Stimulated activated effector memory CD8-positive, alpha-beta T cell treated with anti-CD3 and anti-CD28 coated beads, Interleukin-12 subunit alpha, Interleukin-12 subunit beta, amount 100 ng/mL, for 72 hours (primary cell): ENCODE measurements at regions not wholly inside any gene's neighbourhood (a gene's known extent, or its start where the extent isn't known, plus 50 kb on each side); places are given as distances from the start of the nearest gene placed in this dataset.

Source experiments
- ATAC-seq: fragments of 150-1000 bp; cut with Tn5 transposase; 2 replicates; pipeline ENCODE4 v1.10.0; 2021
- DNase-seq, 2 donors: peaks; one replicate each; pipeline ENCODE4 v3.0.0; 2021 to 2022; ENCODE audit warnings: low spot score in 2 of 2
- H3K27ac Mint-ChIP-seq: one replicate; pipeline ENCODE4 v1.8.0; 2022; ENCODE audit warnings: mild to moderate bottlenecking, mixed read lengths
- H3K36me3 Mint-ChIP-seq: one replicate; pipeline ENCODE4 v1.8.0; 2022; ENCODE audit warnings: mild to moderate bottlenecking, mixed read lengths
- H3K4me1 Mint-ChIP-seq: one replicate; pipeline ENCODE4 v1.8.0; 2022; ENCODE audit warnings: mixed read lengths
- H3K4me3 Mint-ChIP-seq: one replicate; pipeline ENCODE4 v1.8.0; 2022; ENCODE audit warnings: mild to moderate bottlenecking, mixed read lengths
- H3K9me3 Mint-ChIP-seq: one replicate; pipeline ENCODE4 v1.8.0; 2022; ENCODE audit warnings: mixed read lengths

GRCh38 chr2:42971381-42971780 is 179.0 kb upstream of the HAAO start:
- H3K9me3 Mint-ChIP-seq = no peaks in the 10 kb centered on the region
- H3K27ac Mint-ChIP-seq = no peak overlapping the region
- no peak overlapping the region for H3K4me3 Mint-ChIP-seq
- no peak for ATAC-seq
- no peak for DNase-seq
- peaks cover 7% of the 10 kb centered on the region for H3K36me3 Mint-ChIP-seq
- peaks cover 21% of the 10 kb centered on the region for H3K4me1 Mint-ChIP-seq

DNA sequence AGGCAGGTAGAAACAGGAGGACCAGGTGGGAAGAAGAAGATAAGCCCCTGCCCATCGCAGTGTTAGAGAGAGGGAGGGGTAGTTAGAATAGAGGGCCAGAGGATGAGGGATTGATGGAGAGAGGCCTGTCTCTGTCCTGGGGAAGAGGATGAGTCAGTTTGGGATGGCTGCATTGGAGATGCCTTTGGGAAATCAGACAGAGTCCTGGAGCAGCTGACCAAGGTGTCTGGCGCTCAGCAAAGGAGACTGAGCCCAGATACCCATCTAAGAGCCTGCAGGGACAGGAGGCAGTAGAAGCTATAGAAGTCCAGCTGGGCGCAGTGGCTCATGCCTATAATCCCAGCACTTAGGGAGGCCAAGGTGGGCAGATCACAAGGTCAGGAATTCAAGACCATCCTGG is 177.8 kb upstream of the HAAO start:
- Mint-ChIP-seq H3K27ac (no peak overlapping the region), H3K9me3 (no peaks in the 10 kb centered on the region), H3K4me3 (no peak overlapping the region), H3K36me3 (peaks cover 7% of the 10 kb centered on the region), H3K4me1 (peaks cover 21% of the 10 kb centered on the region)
- no peak for ATAC-seq
- no peak for DNase-seq

DNA sequence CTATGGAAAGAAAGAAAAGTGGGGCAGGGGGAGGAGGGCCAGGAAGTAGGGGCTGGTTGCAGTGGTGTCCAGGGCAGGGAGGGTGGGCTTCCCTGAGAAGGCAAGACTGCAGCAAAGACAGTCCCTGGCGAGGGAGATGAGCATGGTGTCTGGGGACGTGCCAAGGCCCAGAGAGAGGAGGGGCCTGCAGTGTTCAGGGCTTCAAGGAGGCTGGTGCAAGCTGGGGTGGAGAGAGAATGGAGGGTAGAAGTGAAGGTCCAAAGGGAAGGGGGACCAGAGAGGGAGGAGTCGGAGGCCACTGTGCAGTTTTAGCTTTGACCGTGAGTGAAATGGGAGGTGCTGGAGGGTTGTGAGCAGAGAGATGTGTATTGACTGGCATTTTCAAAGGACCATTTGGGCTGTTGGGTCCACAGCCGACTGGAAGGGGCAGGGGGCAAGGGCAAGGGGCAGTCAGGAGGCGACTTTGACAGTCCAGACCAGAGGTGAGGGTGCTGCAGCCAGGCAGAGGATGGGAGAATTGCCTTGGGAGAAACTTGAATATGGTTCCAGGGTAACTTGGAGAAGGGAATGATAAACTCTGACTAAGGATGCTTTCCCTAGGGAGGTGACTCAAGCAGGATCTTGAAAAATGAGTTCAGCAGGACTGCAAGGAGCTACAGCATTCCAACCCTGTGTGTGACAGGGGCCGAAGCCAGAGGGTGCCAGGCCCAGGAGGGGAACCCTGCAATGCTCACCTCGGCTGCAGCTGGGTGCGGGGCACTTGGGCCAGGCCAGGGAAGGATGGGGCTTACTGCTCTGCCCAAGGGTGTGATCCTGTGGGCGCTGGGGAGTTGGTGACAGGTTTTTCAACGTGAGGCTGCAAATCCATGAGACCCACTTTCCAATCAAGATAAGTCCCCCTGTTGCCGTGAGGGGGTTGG is 177.1 kb upstream of the HAAO start:
- DNase-seq = no peak
- Mint-ChIP-seq H3K36me3 (peaks cover 7% of the 10 kb centered on the region), H3K9me3 (no peaks in the 10 kb centered on the region), H3K27ac (no peak overlapping the region), H3K4me1 (peaks cover 19% of the 10 kb centered on the region), H3K4me3 (no peak overlapping the region)
- ATAC-seq = no peak

- DNase-seq (no peak), ATAC-seq (no peak)
- H3K9me3 Mint-ChIP-seq = no peaks in the 10 kb centered on the region
- no peak overlapping the region for H3K27ac Mint-ChIP-seq
- H3K36me3 Mint-ChIP-seq = peaks cover 7% of the 10 kb centered on the region
- H3K4me3 Mint-ChIP-seq = no peak overlapping the region
- H3K4me1 Mint-ChIP-seq = peaks cover 15% of the 10 kb centered on the region
These were observed 175.7 kb upstream of the HAAO start for GRCh38 chr2:42967959-42968674.

DNA sequence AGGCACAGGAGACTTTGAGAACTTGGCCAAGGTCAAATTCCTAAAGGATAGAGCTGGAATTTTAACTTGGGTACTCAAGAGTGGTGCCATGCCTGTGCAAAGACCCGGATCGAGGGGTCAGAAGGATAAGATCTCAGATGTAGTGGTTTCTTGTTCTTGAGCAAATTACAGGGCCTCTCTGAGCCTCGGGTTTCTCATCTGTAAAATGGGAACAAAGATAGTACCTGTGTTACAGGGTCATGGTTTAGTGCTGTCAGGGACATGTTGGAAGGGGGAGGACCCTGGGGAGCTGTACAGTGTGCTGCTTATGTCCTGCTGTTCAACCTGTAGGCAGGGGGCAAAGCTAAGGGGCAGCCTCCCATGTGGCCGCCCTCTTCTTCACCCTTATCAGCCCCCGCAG is 173.5 kb upstream of the HAAO start:
- H3K36me3 Mint-ChIP-seq = no peaks in the 10 kb centered on the region
- H3K4me3 Mint-ChIP-seq = no peak overlapping the region
- H3K27ac Mint-ChIP-seq = no peak overlapping the region
- ATAC-seq (no peak), DNase-seq (no peak)
- no peaks in the 10 kb centered on the region for H3K9me3 Mint-ChIP-seq
- H3K4me1 Mint-ChIP-seq = peaks cover 2% of the 10 kb centered on the region

DNA sequence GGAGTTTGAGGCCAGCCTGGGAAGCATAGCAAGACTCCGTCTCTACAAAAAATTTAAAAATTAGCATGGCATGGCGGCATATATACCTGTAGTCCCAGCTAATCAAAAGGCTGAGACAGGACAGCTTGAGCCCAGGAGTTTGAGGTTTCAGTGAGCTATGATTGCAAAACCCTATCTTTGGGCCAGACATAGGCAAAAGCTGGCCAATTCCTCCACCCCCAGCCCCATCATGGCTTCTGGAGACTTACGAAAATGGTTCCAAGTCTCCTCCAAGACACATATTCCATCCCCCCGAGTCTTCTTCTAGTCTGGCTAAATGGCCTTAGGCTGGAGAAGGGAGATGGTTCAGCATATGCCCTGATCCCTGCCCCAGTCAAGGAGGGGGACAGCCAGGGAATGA is 172.8 kb upstream of the HAAO start:
- Mint-ChIP-seq H3K9me3 (no peaks in the 10 kb centered on the region), H3K27ac (no peak overlapping the region)

DNA sequence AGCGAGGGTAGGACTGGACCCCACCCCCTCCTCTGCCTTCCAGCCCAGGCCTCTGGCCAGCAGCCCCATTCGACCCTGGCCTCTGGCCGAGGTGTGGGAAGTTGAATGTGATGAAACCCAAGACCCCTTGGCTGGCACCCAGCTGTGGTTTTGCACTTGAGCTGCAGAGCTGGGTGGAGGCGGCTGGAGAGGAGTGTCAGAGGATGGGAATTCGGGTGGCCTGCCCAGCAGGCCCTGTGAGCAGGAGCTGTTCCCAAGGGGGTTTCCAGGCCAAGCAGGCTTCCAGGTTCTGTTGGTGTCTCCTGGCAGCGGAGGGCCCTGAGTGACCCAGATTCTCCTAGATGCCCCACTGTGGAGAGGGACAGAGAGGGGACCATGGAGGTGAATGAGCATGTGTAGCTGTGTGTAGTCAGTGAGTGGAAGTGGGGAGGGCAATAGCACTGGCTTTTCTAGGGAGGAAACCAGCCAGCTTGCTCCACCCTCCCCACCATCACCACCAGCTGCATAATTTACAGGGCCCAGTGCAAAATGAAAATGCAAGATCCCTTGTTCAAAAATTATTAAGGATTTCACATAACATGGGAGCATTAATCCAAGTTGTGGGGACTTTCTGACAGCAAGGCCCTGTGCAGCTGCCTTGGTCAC is 172.2 kb upstream of the HAAO start:
- Mint-ChIP-seq H3K36me3 (no peaks in the 10 kb centered on the region), H3K4me1 (no peaks in the 10 kb centered on the region), H3K4me3 (no peak overlapping the region), H3K9me3 (no peaks in the 10 kb centered on the region), H3K27ac (no peak overlapping the region)
- ATAC-seq (no peak), DNase-seq (no peak)

More for the DNA sequence above, 172.8 kb upstream of the HAAO start:
- Mint-ChIP-seq H3K4me1 (no peaks in the 10 kb centered on the region), H3K36me3 (no peaks in the 10 kb centered on the region), H3K4me3 (no peak overlapping the region)
- ATAC-seq = no peak
- no peak for DNase-seq

- Mint-ChIP-seq H3K9me3 (no peaks in the 10 kb centered on the region), H3K4me1 (no peaks in the 10 kb centered on the region), H3K4me3 (no peak overlapping the region), H3K36me3 (no peaks in the 10 kb centered on the region), H3K27ac (no peak overlapping the region)
- no peak for DNase-seq
- ATAC-seq = no peak
These were observed 171.2 kb upstream of the HAAO start for GRCh38 chr2:42963452-42964068.

GRCh38 chr2:42962508-42962953 is 170.1 kb upstream of the HAAO start:
- no peak for ATAC-seq
- Mint-ChIP-seq H3K9me3 (no peaks in the 10 kb centered on the region), H3K4me3 (no peak overlapping the region), H3K36me3 (no peaks in the 10 kb centered on the region), H3K4me1 (no peaks in the 10 kb centered on the region), H3K27ac (no peak overlapping the region)
- no peak for DNase-seq

GRCh38 chr2:42961961-42962360 is 169.6 kb upstream of the HAAO start:
- Mint-ChIP-seq H3K4me3 (no peak overlapping the region), H3K36me3 (no peaks in the 10 kb centered on the region), H3K4me1 (no peaks in the 10 kb centered on the region), H3K9me3 (no peaks in the 10 kb centered on the region), H3K27ac (no peak overlapping the region)
- no peak for ATAC-seq
- no peak for DNase-seq

DNA sequence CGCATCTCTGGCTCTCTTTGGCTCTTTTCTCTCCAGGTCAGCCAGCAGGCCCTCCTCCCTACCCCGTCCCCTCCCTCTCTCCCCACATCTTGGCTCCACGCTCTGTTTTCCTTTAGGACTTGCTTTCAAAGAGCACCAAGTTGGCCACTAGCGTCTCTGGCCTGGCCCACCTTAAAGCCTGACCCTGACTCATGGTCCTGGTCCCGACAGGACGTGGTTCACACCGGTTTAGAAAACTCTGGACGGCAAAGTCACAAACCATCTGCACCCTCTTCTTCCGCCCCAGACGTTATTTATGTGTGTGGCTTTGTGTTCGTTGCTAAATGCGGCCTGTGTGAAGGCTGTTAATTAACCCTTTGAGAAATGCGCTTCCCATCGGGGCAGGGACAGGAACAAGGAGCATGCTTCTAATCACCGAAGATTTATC is 169.0 kb upstream of the HAAO start:
- DNase-seq (no peak), ATAC-seq (no peak)
- Mint-ChIP-seq H3K36me3 (no peaks in the 10 kb centered on the region), H3K9me3 (no peaks in the 10 kb centered on the region), H3K4me1 (no peaks in the 10 kb centered on the region), H3K4me3 (no peak overlapping the region), H3K27ac (no peak overlapping the region)

DNA sequence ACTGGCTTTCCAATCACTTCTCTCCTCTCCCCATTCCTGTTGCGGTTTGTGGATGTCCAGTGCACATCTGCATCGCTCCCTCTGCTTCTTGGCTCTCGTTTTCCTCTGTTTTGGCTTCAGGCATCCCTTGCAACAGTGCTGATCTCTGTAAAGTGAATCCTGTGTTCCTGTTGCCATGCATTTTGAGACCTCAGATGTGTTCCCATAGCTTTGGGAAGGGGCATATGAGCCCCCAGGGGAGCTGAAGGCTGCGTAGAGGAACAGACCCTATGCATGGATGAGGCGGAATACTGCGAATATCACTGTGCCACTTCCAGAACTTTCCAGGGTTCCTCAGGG is 168.4 kb upstream of the HAAO start:
- DNase-seq (no peak), ATAC-seq (no peak)
- Mint-ChIP-seq H3K36me3 (no peaks in the 10 kb centered on the region), H3K4me3 (no peak overlapping the region), H3K27ac (no peak overlapping the region), H3K9me3 (no peaks in the 10 kb centered on the region), H3K4me1 (no peaks in the 10 kb centered on the region)

GRCh38 chr2:42960002-42960841 is 167.8 kb upstream of the HAAO start:
- DNase-seq (no peak), ATAC-seq (peak; percentile 15)
- no peaks in the 10 kb centered on the region for H3K9me3 Mint-ChIP-seq
- no peaks in the 10 kb centered on the region for H3K36me3 Mint-ChIP-seq
- H3K4me1 Mint-ChIP-seq = no peaks in the 10 kb centered on the region
- no peak overlapping the region for H3K27ac Mint-ChIP-seq
- no peak overlapping the region for H3K4me3 Mint-ChIP-seq

DNA sequence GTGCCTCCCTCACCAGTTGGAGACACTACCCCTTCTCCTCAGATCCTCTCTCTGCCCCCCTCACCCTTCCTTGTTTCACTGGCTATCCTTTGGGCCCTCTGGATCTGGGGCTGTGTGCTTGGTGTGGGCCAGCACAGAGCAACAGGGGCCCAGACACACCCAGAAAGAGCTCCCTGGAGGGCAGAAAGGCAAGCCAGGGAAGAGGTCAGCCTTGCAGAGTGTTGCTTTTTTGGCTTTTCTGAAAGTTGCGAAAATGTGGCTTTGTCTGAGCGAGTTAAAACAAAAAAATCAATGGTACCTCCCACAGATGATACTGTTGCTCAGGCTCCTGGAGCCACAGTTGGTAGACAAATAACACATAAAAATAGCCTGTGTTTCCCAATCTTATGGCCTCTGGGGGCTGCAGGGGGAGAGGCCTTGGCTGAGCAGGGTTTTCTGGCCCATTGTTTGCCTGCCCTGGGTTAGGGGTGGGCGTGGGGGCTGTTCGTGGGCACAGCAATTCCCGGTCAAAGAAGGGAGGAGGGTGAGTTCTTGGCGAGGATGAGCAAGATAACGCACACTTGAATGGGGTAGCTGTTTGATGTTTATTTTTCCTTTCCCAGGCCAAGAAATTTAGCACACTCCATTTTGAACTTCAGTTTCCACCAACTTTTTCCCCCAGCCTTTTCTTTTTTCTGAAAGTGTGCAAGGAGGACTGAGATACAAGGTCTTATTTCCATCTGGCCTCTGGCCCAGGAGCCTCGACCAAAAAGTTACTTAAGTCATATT is 167.0 kb upstream of the HAAO start:
- no peaks in the 10 kb centered on the region for H3K9me3 Mint-ChIP-seq
- H3K4me3 Mint-ChIP-seq = no peak overlapping the region
- no peaks in the 10 kb centered on the region for H3K4me1 Mint-ChIP-seq
- H3K27ac Mint-ChIP-seq = no peak overlapping the region
- no peak for DNase-seq
- H3K36me3 Mint-ChIP-seq = no peaks in the 10 kb centered on the region
- ATAC-seq = no peak
